ENCODE measurements at regions not wholly inside any gene's neighbourhood (a gene's known extent, or its start where the extent isn't known, plus 50 kb on each side); places are given as distances from the start of the nearest gene placed in this dataset.
"Not testable (repeated sequence)": the region's sequence is repeated elsewhere in the genome, so short reads cannot be mapped to it uniquely, and the experiment has no call there.

DNA sequence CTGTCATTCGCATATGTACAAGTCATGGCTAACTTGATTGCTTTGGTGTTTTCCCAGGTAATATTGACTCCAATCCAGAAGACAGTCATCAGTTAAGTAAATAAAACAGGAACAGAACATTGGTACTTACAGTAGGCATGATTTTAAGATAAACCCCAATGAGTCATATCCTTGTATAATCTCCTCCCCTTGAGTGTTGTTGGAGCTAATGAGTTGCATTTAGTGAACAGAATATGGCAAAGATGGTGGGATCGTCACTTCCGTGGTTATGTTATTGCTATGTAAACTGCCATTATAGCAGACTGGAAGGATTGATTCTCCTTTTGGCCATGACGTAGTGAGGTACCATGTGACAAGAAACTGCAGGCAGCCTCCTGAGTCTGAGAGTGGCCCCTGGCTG is 102.2 kb downstream of the TMX1 start:
- no peak for DNase-seq (ENCODE audit: low read depth in 2 of 2, low spot score in 1 of 2)

GRCh38 chr14:51351997-51352396 is 112.0 kb downstream of the TMX1 start:
- no peak for DNase-seq (ENCODE audit: low read depth in 2 of 2, low spot score in 1 of 2)

- no peak for DNase-seq (ENCODE audit: low read depth in 2 of 2, low spot score in 1 of 2)
Observed at GRCh38 chr14:51353901-51354300, 113.9 kb downstream of the TMX1 start.

DNA sequence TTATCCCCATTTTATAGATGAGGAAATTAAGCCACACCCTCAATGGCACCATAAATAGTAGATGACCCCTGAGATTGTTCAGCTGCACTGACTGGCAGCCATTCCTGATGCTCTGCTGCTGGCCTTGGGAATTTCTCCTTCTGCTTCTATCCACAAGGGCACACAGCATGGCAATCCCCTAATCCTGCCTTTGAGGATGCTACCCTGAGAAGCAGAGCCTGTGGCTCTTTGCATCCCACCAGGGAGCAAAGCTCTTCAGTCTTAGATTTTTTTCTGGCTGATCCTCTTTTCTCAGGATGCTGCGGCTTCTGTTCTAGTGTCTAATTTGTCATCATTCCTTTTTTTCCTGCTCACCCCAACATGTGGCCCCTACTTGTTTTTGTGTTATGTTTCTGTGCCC is 114.8 kb downstream of the TMX1 start:
- no peak for DNase-seq (ENCODE audit: low read depth in 2 of 2, low spot score in 1 of 2)

DNA sequence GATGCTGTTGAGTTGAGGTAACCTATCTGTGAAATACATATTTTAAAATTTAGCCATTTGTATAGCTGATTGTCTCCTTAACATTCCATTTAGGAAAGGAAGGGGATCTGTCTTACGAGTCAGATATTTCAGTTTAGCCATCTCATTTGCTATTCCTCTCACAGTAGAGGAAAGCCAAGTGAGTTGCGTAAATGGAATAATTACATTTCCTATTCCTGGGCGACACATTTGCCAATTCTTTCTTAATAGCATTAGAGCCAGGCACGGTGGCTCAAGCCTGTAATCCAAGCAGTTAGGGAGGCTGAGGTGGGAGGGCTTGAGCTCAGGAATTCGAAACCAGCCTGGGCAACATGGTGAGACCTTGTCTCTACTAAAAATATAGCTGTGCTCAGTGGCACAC is 116.3 kb downstream of the TMX1 start:
- DNase-seq (ENCODE audit: low read depth in 2 of 2, low spot score in 1 of 2) = no peak

GRCh38 chr14:51357250-51357649 is 117.2 kb downstream of the TMX1 start:
- DNase-seq (ENCODE audit: low read depth in 2 of 2, low spot score in 1 of 2) = no peak

- DNase-seq (ENCODE audit: low read depth in 2 of 2, low spot score in 1 of 2) = no peak
Observed at GRCh38 chr14:51360592-51360991, 120.5 kb downstream of the TMX1 start.

DNA sequence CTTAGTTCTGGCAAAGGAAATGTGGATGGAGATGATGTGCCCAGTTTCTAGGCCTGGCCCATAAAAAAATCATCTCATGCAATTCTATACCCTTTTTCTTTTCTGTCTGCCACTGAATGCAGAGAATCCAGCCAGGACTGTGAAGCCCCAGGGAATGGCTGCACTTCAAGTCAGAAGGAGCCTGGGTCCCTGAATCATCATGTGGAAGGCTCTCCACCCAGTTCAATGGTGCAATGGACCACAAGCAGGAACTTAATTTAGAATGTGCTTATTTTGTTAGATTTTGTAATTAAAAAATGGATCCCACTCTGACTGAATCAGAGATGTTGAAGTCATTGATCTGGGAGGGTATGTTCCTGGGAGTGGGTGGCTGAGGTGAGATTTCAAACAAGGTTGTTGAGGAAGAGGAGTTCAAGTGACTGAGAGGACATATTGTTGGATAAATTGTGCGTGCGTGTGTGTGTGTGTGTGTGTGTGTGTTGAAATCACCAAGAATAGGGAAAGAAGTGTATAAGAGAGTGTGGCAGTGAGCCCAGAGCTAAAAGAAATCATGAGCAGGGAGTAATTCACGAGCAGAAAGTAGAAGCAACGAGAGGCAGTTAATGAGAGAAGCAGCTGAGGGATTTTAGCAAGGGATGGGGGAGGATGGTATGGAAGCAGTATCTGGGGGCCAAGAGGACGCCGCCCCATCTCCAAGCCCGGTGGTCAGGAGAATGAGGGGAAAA is 125.4 kb downstream of the TMX1 start:
- DNase-seq (ENCODE audit: low read depth in 2 of 2, low spot score in 1 of 2) = no peak

- DNase-seq (ENCODE audit: low read depth in 2 of 2, low spot score in 1 of 2) = not testable (repeated sequence)
Observed at GRCh38 chr14:51366460-51366859, 126.4 kb downstream of the TMX1 start.

GRCh38 chr14:51366866-51367599 is 127.0 kb downstream of the TMX1 start:
- DNase-seq (ENCODE audit: low read depth in 2 of 2, low spot score in 1 of 2) = not testable (repeated sequence)

DNA sequence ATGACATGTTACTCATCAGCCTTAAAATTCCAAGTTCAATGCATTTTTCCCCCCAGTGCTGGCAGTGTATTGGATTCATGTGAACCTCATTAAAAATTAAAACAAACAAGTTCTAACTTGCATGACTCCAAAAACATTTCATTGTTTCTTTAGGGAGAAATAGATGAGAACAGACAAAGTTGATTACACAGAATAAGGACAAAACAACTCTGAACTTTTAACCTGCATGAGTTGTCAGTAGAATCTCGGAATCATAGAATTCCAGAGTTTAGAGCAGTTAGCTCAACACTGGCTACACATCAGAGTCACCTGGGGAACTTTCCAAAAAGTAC is 127.5 kb downstream of the TMX1 start:
- no peak for DNase-seq (ENCODE audit: low read depth in 2 of 2, low spot score in 1 of 2)

- no peak for DNase-seq (ENCODE audit: low read depth in 2 of 2, low spot score in 1 of 2)
Observed at GRCh38 chr14:51368721-51369163, 128.7 kb downstream of the TMX1 start.

GRCh38 chr14:51369814-51370213 is 129.8 kb downstream of the TMX1 start:
- DNase-seq (ENCODE audit: low read depth in 2 of 2, low spot score in 1 of 2) = no peak

DNA sequence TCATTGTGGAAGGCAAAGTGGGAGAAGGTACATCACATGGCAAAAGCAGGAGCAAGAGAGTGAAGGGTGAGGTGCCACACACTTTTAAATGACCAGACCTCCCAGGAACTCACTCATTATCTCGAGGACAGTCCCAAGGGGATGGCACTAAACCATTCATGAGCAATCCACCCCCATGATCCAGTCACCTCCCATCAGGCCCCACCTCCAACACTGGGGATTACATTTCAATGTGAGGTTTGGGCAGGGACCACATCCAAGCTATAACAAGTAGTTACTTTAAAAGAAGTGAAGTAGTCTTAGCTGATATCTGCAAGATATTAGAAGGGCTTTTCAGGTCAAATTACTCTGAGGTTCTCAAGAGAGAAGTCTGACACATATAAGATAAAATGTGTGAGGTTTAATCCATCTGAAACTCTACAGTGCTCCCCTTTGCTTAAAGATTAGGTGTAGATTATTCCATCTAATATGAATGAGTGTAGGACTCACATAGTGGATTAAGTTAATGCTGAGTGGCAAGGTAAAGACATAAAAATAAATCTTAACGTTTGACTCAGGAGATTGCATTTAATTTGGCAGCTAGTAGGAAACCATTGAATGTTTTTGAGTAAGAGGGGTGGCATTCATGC is 130.8 kb downstream of the TMX1 start:
- DNase-seq (ENCODE audit: low read depth in 2 of 2, low spot score in 1 of 2) = no peak

DNA sequence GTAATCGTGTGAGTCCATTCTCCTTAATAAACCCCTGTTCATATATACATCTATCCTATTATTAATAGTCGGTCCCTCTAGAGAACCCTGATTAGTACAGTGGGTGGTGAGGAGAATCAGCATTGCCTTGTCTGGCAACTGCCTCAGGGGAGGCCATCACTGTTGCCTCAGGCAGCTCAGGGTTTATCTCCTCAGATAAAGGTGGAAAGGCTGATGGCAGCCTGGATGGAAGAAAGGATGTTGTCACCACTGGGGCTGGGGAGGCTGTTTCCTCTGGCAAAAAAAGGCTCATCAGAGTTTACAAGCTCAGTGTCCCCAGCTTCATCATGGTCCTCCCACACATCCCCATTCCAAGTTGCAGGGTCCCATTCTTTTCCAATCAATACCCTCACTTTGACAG is 137.1 kb downstream of the TMX1 start:
- not testable (repeated sequence) for DNase-seq (ENCODE audit: low read depth in 2 of 2, low spot score in 1 of 2)

DNA sequence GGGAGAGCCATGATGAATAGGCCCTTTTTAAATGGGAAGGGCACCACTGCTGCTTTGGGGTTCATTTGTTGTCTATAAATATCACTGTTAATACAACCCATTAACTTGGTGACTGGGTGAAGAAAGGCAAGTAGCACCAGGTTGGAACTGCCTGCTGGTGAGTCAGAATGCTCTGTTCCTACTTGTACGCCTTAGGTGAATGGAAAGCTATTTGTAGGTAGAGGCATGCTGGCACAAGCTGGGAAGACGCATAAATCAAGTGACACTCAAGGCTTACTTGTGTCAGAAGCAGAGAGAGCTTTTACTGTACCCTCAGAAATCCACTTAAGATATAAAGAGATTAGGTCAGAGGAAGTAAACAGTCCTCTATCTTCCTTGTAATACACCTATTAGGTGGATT is 142.5 kb downstream of the TMX1 start:
- DNase-seq (ENCODE audit: low read depth in 2 of 2, low spot score in 1 of 2) = no peak

DNA sequence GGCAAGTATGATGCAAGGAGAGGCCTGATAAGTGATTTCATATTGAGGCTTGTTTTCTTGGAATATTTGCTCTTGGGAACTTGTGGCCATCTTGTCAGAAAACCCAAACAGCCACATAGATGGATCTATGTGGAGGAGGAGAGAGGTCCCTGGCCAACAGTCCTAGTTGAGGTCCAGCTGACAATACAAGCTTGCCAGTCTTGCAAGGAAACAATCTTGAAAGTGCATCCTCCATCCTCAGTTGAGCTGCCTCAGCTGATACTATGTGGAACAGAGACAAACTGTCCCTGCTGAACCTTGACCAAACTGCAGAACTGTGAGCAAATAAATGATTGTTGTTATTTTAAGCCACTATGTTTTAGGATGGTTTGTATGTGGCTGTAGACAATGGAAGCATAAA is 146.4 kb downstream of the TMX1 start:
- no peak for DNase-seq (ENCODE audit: low read depth in 2 of 2, low spot score in 1 of 2)

- DNase-seq (ENCODE audit: low read depth in 2 of 2, low spot score in 1 of 2) = no peak
Observed at GRCh38 chr14:51386983-51387735, 147.1 kb downstream of the TMX1 start.

DNA sequence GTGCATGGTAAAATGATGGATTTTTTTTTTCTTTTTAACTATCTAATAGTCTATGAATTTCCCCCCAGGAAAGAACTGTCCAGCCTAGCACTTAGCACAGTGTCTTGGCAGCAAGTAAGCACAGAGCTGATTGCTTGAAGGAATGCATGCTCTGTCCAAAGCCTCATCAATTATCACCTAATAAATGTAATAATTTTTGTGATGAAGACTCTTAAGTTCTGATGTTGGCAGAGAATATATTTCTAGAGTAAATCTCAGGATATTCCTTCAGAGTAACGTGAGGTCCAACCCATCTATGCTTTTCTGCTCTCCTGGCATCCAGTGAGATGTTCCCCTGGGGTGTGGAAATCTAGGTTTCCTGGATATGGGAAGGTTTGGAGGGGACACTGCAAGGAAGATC is 152.4 kb downstream of the TMX1 start:
- DNase-seq (ENCODE audit: low read depth in 2 of 2, low spot score in 1 of 2) = no peak

DNA sequence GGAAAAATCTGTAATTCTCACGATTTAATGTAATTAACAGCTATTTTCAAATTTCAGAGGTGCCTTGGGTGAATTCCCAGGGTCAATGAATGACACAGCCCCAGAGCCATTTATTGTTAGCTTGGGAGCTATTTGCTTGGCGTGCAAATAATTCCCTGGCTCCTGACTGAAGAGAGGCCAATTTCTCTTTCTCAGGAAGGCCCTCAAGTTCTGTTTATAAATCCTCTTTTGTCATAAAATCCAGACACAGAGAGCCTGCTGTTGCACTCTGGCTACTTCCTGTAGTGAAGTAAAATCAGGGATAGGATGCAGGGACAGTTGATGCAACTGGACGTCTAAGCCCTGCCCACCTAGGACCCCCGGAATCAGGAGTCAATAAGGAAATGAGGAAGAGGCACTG is 154.3 kb downstream of the TMX1 start:
- no peak for DNase-seq (ENCODE audit: low read depth in 2 of 2, low spot score in 1 of 2)

GRCh38 chr14:51394804-51395203 is 154.8 kb downstream of the TMX1 start:
- no peak for DNase-seq (ENCODE audit: low read depth in 2 of 2, low spot score in 1 of 2)

GRCh38 chr14:51395361-51395849 is 155.4 kb downstream of the TMX1 start:
- DNase-seq (ENCODE audit: low read depth in 2 of 2, low spot score in 1 of 2) = no peak

All from stimulated activated CD8-positive, alpha-beta memory T cell treated with anti-CD3 and anti-CD28 coated beads, Interleukin-4, amount 100 ng/mL, for 1 hour (primary cell).